Progenitor cell of endocrine pancreas (in vitro differentiated cells): ENCODE measurements at regions not wholly inside any gene's neighbourhood (a gene's known extent, or its start where the extent isn't known, plus 50 kb on each side); places are given as distances from the start of the nearest gene placed in this dataset.

ENCODE experiments used
- DNase-seq: peaks from one replicate; pipeline ENCODE4 v3.0.0; 2021; ENCODE audit warnings: low spot score; ENCODE audit not compliant: unreplicated experiment
- H3K27ac Mint-ChIP-seq: 2 replicates; pipeline ENCODE4 v1.8.0; 2021; ENCODE audit warnings: mild to moderate bottlenecking, moderate library complexity, mixed read lengths
- H3K27me3 Mint-ChIP-seq: 2 replicates; pipeline ENCODE4 v1.8.0; 2021; ENCODE audit warnings: mixed read lengths
- H3K36me3 Mint-ChIP-seq: 2 replicates; pipeline ENCODE4 v1.8.0; 2022; ENCODE audit warnings: mixed read lengths; ENCODE audit not compliant: insufficient read depth
- H3K4me1 Mint-ChIP-seq: 2 replicates; pipeline ENCODE4 v1.8.0; 2021; ENCODE audit warnings: low read depth, mixed read lengths
- H3K4me3 Mint-ChIP-seq: 2 replicates; pipeline ENCODE4 v1.8.0; 2021; ENCODE audit warnings: low read depth, mild to moderate bottlenecking, moderate library complexity, mixed read lengths
- H3K9me3 Mint-ChIP-seq: 2 replicates; pipeline ENCODE4 v1.8.0; 2021; ENCODE audit warnings: low read depth, mixed read lengths
- TF ChIP-seq, protein P1 (sequence below): fragments of 200-600 bp; sonication (generic); IDR thresholded peaks from one replicate; pipeline ENCODE4 v1.5.0; 2021; ENCODE audit warnings: antibody characterized with exemption, mild to moderate bottlenecking; ENCODE audit not compliant: unreplicated experiment

DNA sequence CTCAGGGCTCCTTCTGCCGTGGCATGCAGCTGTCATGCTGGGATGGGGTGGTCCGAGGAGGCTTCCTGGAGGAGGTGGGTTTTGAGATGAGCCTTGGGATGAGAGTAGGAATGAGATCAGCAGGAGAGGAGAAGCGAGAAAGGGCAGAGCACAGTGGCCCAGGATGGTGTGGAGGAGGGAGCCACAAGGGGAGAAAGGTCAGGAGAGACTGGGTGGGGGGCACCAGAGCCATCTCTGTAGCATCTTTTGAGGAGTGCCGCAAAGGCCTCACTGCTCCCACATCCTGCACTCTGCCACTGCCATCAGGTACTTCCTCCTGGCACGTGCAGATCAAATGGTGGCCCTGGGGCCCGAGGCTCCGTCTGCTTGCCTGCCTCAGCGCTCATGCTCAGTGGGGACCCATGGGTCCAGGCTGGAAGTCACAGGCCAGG, 150.2 kb downstream of the MACROH2A1 start:
- DNase-seq, result no peak
- H3K36me3 Mint-ChIP-seq, result peaks cover 1% of the 10 kb centered on the region
- H3K4me1 Mint-ChIP-seq, result peaks cover 12% of the 10 kb centered on the region
- H3K27ac Mint-ChIP-seq, result no peak overlapping the region
- H3K4me3 Mint-ChIP-seq, result no peak overlapping the region
- peaks cover 14% of the 10 kb centered on the region for H3K27me3 Mint-ChIP-seq
- H3K9me3 Mint-ChIP-seq, result no peaks in the 10 kb centered on the region
- TF ChIP-seq, protein P1, sequence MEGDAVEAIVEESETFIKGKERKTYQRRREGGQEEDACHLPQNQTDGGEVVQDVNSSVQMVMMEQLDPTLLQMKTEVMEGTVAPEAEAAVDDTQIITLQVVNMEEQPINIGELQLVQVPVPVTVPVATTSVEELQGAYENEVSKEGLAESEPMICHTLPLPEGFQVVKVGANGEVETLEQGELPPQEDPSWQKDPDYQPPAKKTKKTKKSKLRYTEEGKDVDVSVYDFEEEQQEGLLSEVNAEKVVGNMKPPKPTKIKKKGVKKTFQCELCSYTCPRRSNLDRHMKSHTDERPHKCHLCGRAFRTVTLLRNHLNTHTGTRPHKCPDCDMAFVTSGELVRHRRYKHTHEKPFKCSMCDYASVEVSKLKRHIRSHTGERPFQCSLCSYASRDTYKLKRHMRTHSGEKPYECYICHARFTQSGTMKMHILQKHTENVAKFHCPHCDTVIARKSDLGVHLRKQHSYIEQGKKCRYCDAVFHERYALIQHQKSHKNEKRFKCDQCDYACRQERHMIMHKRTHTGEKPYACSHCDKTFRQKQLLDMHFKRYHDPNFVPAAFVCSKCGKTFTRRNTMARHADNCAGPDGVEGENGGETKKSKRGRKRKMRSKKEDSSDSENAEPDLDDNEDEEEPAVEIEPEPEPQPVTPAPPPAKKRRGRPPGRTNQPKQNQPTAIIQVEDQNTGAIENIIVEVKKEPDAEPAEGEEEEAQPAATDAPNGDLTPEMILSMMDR, result no peak

- TF ChIP-seq, protein P1, result no peak
- Mint-ChIP-seq H3K27me3 (peaks cover 17% of the 10 kb centered on the region), H3K4me3 (no peak overlapping the region), H3K36me3 (peaks cover 1% of the 10 kb centered on the region), H3K9me3 (no peaks in the 10 kb centered on the region), H3K27ac (no peak overlapping the region), H3K4me1 (peaks cover 12% of the 10 kb centered on the region)
- no peak for DNase-seq
Measured at GRCh38 chr5:135246923-135247795, 151.9 kb downstream of the MACROH2A1 start.

- Mint-ChIP-seq H3K27me3 (peaks cover 18% of the 10 kb centered on the region), H3K4me1 (peaks cover 12% of the 10 kb centered on the region), H3K27ac (no peak overlapping the region), H3K4me3 (no peak overlapping the region), H3K36me3 (peaks cover 1% of the 10 kb centered on the region), H3K9me3 (no peaks in the 10 kb centered on the region)
- TF ChIP-seq, protein P1, result no peak
- DNase-seq, result no peak
Measured at GRCh38 chr5:135246605-135246922, 152.5 kb downstream of the MACROH2A1 start.

DNA sequence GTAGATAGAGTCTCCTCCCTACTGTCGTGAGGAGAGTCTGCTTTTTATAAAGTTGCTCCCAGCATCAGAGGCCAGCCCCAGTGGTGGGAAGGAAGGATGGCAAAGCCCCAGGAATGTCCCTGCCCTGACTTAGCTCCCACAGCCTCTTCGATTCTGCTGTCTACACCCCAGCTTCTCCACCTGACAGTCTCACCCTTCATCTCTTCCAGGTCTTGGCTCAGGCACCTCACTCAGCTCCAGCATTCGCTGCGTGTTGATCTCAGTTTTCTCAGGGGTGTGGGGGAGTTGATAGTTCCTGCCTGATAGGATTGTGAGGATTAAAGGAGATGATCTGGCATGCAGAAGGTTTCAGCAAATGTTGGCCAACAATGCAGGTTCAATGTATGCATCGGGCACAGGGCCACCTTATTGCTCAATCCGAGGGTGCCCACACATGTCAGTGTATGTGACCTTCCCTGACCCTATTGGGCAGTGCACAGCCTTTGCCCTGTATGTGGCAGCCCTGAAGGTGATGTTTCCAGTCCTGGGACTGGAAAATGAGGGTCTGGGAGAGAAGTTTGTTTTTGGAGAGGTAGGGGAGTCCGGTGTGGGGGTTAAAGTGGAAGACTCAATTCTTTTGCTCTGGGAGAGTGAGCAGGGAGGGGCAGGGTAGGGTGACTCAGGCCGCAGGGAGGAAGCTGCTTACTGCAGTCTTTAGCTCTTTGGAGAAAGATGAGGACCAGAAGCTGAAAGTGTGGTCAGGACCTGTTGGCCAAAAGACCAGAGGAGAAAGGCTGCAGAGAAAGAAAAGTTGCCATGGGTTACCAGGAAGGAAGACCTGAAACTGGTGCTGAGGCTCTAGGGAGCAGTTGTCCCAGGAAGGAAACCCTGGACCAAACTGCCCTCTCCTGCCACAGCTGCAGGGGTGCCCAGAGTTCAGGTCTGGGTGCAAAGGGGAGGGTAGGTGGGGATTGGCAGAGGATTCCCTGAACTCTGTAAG, 153.2 kb downstream of the MACROH2A1 start:
- peaks cover 23% of the 10 kb centered on the region for H3K27me3 Mint-ChIP-seq
- TF ChIP-seq, protein P1, result no peak
- peaks cover 6% of the 10 kb centered on the region for H3K4me1 Mint-ChIP-seq
- H3K4me3 Mint-ChIP-seq, result no peak overlapping the region
- no peaks in the 10 kb centered on the region for H3K36me3 Mint-ChIP-seq
- no peak overlapping the region for H3K27ac Mint-ChIP-seq
- no peak for DNase-seq
- H3K9me3 Mint-ChIP-seq, result no peaks in the 10 kb centered on the region

- Mint-ChIP-seq H3K36me3 (no peaks in the 10 kb centered on the region), H3K9me3 (no peaks in the 10 kb centered on the region), H3K27me3 (peaks cover 25% of the 10 kb centered on the region), H3K4me3 (no peak overlapping the region), H3K27ac (no peak overlapping the region), H3K4me1 (peaks cover 6% of the 10 kb centered on the region)
- TF ChIP-seq, protein P1, result no peak
- no peak for DNase-seq
Measured at GRCh38 chr5:135244620-135245021, 154.4 kb downstream of the MACROH2A1 start.
